ENCODE measurements at regions not wholly inside any gene's neighbourhood (a gene's known extent, or its start where the extent isn't known, plus 50 kb on each side); places are given as distances from the start of the nearest gene placed in this dataset.

DNA sequence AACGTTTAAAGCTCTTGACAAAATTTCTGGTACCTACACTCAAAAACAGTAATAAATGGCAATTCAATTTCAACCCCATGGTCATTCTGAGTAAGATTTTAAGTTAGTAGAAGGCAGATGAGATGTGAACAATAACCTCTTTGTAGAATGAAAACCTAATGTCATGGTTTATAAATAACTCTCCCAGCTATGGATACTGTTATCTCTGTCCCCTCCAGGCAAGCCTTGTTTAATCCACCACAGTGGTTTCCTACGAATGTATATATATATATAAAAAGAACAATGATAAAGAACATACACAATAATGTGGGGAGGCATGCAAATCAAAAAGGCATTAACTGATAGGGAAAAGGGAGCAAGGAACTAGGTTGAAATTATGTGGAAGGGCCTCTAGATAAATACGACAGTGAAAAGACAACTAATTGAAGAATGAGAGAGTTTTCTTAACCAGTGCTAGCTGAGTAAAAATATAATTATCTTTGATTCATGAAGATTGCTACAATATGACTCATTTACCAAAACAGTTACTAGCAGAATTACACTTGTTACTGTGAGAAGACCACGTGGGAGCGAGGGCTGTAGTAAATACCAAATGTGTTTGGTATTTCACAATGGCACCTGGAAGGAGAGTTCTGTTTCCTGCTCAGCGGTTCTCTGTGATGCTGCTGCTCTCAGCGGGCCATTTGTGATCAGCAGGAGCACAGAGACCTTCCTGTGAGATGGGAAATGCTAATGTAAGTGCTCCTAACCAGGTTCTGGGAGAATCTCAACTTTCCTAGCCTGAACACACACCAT, 173.7 kb downstream of the MBOAT1 start:
- in situ Hi-C loops (cut with MboI; ENCODE audit: low sequenced_read_pairs): no loop called here
- no peak overlapping the region for H2AK9ac ChIP-seq (replicated peaks; ENCODE audit: low read depth, low read length, poor library complexity)
- H3K18ac ChIP-seq (ENCODE audit: low read depth, low read length): no peak overlapping the region
- WGBS, 2 experiments (ENCODE audit: extremely low coverage in 2 of 2, insufficient read length in 1 of 2): no CpG with 5 or more reads among the region's 7 CpGs
- no peak overlapping the region for H2BK15ac ChIP-seq (ENCODE audit: low read depth, low read length)
- DNase-seq (peak; percentile 17), ATAC-seq (ENCODE audit: low read depth) (no peak)
- H3K27ac ChIP-seq (ENCODE audit: insufficient read depth, low read length): no peak overlapping the region
- no peak overlapping the region for H3K23ac ChIP-seq (ENCODE audit: low read depth, low read length)
- H4K91ac ChIP-seq (ENCODE audit: insufficient read depth, low read depth, low read length): no peak overlapping the region
- H3K4me1 ChIP-seq (ENCODE audit: control insufficient read depth, insufficient read depth, low read length): no peaks in the 10 kb centered on the region
- H2BK120ac ChIP-seq (ENCODE audit: low read depth, low read length): no peak overlapping the region
- POLR2A ChIA-PET (ENCODE audit: unreplicated experiment): no interaction called here
- no peaks in the 10 kb centered on the region for H3K79me1 ChIP-seq (ENCODE audit: low read depth in 1 of 2, low read length in 2 of 2)
- no peak overlapping the region for H3K4me2 ChIP-seq (ENCODE audit: low read depth, low read length)
- no peak overlapping the region for H3K9ac ChIP-seq (ENCODE audit: low read depth, low read length)
- H3K4me3 ChIP-seq (ENCODE audit: insufficient read depth, low read depth, low read length): no peak overlapping the region
- H3K14ac ChIP-seq (replicated peaks; ENCODE audit: low read depth, low read length): no peak overlapping the region
- no peak overlapping the region for H4K5ac ChIP-seq (ENCODE audit: low read depth, low read length)
- no peaks in the 10 kb centered on the region for H3K9me1 ChIP-seq (ENCODE audit: insufficient read depth, low read length)
- H2BK5ac ChIP-seq (ENCODE audit: low read depth, low read length, poor library complexity, severe bottlenecking): no peak overlapping the region
- intact Hi-C loops (cut with micrococcal nuclease): no loop called here
- H2AFZ ChIP-seq (replicated peaks; ENCODE audit: low read length, poor library complexity): no peak overlapping the region
- CTCF ChIA-PET: interaction anchor here (0.5 kb wide), 1 partner anchor 14 kb away, joined by 3 read pairs; no protein-coding TSS in a partner anchor
- H3K9me3 ChIP-seq (ENCODE audit: control insufficient read depth, insufficient read depth, low read length): no peaks in the 10 kb centered on the region
- H4K8ac ChIP-seq (ENCODE audit: low read depth in 2 of 2, low read length in 2 of 2): no peak overlapping the region
- H4K20me1 ChIP-seq (ENCODE audit: insufficient read depth, low read length): no peaks in the 10 kb centered on the region
- H2AK5ac ChIP-seq (ENCODE audit: low read depth, low read length): no peak overlapping the region
- no peaks in the 10 kb centered on the region for H3K27me3 ChIP-seq (ENCODE audit: control insufficient read depth, insufficient read depth, low read length)
- no peak overlapping the region for H2BK20ac ChIP-seq (ENCODE audit: low read depth, low read length)
- no peak overlapping the region for H3K56ac ChIP-seq (ENCODE audit: extremely low read depth, insufficient read depth, low read length)
- H3K4ac ChIP-seq (ENCODE audit: low read depth, low read length): no peak overlapping the region
- dilution Hi-C loops (cut with HindIII; ENCODE audit: low sequenced_read_pairs, unreplicated experiment): no loop called here
- no peaks in the 10 kb centered on the region for H3K36me3 ChIP-seq (ENCODE audit: control insufficient read depth, insufficient read depth, low read length)
- BruUV-seq (replicated peaks): no TSS peak
- no peak for TF ChIP-seq MAFK (IDR thresholded peaks at IDR 0.05; ENCODE audit: low read depth, low read length)
- TF ChIP-seq, protein P1, sequence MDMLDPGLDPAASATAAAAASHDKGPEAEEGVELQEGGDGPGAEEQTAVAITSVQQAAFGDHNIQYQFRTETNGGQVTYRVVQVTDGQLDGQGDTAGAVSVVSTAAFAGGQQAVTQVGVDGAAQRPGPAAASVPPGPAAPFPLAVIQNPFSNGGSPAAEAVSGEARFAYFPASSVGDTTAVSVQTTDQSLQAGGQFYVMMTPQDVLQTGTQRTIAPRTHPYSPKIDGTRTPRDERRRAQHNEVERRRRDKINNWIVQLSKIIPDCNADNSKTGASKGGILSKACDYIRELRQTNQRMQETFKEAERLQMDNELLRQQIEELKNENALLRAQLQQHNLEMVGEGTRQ (IDR thresholded peaks at IDR 0.05; ENCODE audit: low read depth, low read length): peak; percentile 25; the same call in 1 of the 2 replicates
- no peak for TF ChIP-seq RCOR1 (IDR thresholded peaks at IDR 0.05; ENCODE audit: insufficient replicate concordance, low read length)
- TF ChIP-seq, protein P2, sequence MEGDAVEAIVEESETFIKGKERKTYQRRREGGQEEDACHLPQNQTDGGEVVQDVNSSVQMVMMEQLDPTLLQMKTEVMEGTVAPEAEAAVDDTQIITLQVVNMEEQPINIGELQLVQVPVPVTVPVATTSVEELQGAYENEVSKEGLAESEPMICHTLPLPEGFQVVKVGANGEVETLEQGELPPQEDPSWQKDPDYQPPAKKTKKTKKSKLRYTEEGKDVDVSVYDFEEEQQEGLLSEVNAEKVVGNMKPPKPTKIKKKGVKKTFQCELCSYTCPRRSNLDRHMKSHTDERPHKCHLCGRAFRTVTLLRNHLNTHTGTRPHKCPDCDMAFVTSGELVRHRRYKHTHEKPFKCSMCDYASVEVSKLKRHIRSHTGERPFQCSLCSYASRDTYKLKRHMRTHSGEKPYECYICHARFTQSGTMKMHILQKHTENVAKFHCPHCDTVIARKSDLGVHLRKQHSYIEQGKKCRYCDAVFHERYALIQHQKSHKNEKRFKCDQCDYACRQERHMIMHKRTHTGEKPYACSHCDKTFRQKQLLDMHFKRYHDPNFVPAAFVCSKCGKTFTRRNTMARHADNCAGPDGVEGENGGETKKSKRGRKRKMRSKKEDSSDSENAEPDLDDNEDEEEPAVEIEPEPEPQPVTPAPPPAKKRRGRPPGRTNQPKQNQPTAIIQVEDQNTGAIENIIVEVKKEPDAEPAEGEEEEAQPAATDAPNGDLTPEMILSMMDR (conservative IDR thresholded peaks at IDR 0.05; ENCODE audit: low read depth, low read length): no peak
- TF ChIP-seq POLR2A (IDR thresholded peaks at IDR 0.05; ENCODE audit: low read depth, low read length): no peak
- TF ChIP-seq, protein P3, sequence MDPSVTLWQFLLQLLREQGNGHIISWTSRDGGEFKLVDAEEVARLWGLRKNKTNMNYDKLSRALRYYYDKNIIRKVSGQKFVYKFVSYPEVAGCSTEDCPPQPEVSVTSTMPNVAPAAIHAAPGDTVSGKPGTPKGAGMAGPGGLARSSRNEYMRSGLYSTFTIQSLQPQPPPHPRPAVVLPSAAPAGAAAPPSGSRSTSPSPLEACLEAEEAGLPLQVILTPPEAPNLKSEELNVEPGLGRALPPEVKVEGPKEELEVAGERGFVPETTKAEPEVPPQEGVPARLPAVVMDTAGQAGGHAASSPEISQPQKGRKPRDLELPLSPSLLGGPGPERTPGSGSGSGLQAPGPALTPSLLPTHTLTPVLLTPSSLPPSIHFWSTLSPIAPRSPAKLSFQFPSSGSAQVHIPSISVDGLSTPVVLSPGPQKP (IDR thresholded peaks at IDR 0.05; ENCODE audit: borderline replicate concordance, low read depth, low read length): no peak
- no peak for TF ChIP-seq FOS (IDR thresholded peaks at IDR 0.05; ENCODE audit: low read depth, low read length)
- no peak for TF ChIP-seq RAD21 (IDR thresholded peaks at IDR 0.05; ENCODE audit: low read length)
- 0 out of 2 replicates have a peak, but pooled peaks have one; percentile 9 for TF ChIP-seq CEBPB (IDR thresholded peaks at IDR 0.05; ENCODE audit: low read depth, low read length)
- no peak for TF ChIP-seq MXI1 (IDR thresholded peaks at IDR 0.05; ENCODE audit: borderline replicate concordance, low read depth, low read length)
- no peak for TF ChIP-seq SMC3 (IDR thresholded peaks at IDR 0.05; ENCODE audit: low read depth, low read length)
- no peak for TF ChIP-seq RFX5 (IDR thresholded peaks at IDR 0.05; ENCODE audit: low read depth, low read length)
- no peak for TF ChIP-seq BHLHE40 (IDR thresholded peaks at IDR 0.05; ENCODE audit: low read depth, low read length)
- no peak for TF ChIP-seq MAZ (IDR thresholded peaks at IDR 0.05; ENCODE audit: borderline replicate concordance, low read depth, low read length)
